ENCODE measurements at regions not wholly inside any gene's neighbourhood (a gene's known extent, or its start where the extent isn't known, plus 50 kb on each side); places are given as distances from the start of the nearest gene placed in this dataset.

- no peaks in the 10 kb centered on the region for H3K4me1 ChIP-seq (replicated peaks)
- H3K4me3 ChIP-seq, result no peak overlapping the region
- H3K36me3 ChIP-seq, result no peaks in the 10 kb centered on the region
- TF ChIP-seq CTCF (IDR thresholded peaks at IDR 0.05) (no peak), POLR2A (IDR thresholded peaks at IDR 0.05) (no peak), POLR2AphosphoS5 (IDR thresholded peaks at IDR 0.05) (peak; percentile 19)
- H3K27ac ChIP-seq, result no peak overlapping the region
- H3K9me3 ChIP-seq, result no peaks in the 10 kb centered on the region
- no peaks in the 10 kb centered on the region for H3K27me3 ChIP-seq (replicated peaks; ENCODE audit: insufficient read depth)
- DNase-seq (ENCODE audit: low spot score), result no peak
- 17% methylated on average over 2 of the region's 2 CpGs for WGBS
- intact Hi-C loops (cut with DNase I), result no loop called here
Measured at GRCh38 chr1:79373481-79374125, 367.1 kb upstream of the ADGRL4 start.

GRCh38 chr1:79371802-79372201 is 365.3 kb upstream of the ADGRL4 start:
- Histone ChIP-seq H3K9me3 (no peaks in the 10 kb centered on the region), H3K27me3 (replicated peaks; ENCODE audit: insufficient read depth) (no peaks in the 10 kb centered on the region), H3K27ac (no peak overlapping the region), H3K4me3 (no peak overlapping the region), H3K4me1 (replicated peaks) (no peaks in the 10 kb centered on the region), H3K36me3 (no peaks in the 10 kb centered on the region)
- intact Hi-C loops (cut with DNase I), result no loop called here
- WGBS, result 62% methylated on average over 1 of the region's 1 CpG
- TF ChIP-seq CTCF (IDR thresholded peaks at IDR 0.05), result no peak
- TF ChIP-seq POLR2AphosphoS5 (IDR thresholded peaks at IDR 0.05), result no peak
- no peak for TF ChIP-seq POLR2A (IDR thresholded peaks at IDR 0.05)
- no peak for DNase-seq (ENCODE audit: low spot score)

GRCh38 chr1:79369091-79369490 is 362.6 kb upstream of the ADGRL4 start:
- 74% methylated on average over 3 of the region's 3 CpGs for WGBS
- Histone ChIP-seq H3K36me3 (no peaks in the 10 kb centered on the region), H3K4me3 (no peak overlapping the region), H3K4me1 (replicated peaks) (no peaks in the 10 kb centered on the region), H3K9me3 (no peaks in the 10 kb centered on the region), H3K27me3 (replicated peaks; ENCODE audit: insufficient read depth) (no peaks in the 10 kb centered on the region), H3K27ac (no peak overlapping the region)
- TF ChIP-seq CTCF (IDR thresholded peaks at IDR 0.05), result no peak
- no peak for TF ChIP-seq POLR2AphosphoS5 (IDR thresholded peaks at IDR 0.05)
- no peak for TF ChIP-seq POLR2A (IDR thresholded peaks at IDR 0.05)
- DNase-seq (ENCODE audit: low spot score), result no peak
- intact Hi-C loops (cut with DNase I), result no loop called here

- Histone ChIP-seq H3K4me3 (no peak overlapping the region), H3K9me3 (no peaks in the 10 kb centered on the region), H3K4me1 (replicated peaks) (no peaks in the 10 kb centered on the region), H3K27ac (no peak overlapping the region), H3K27me3 (replicated peaks; ENCODE audit: insufficient read depth) (no peaks in the 10 kb centered on the region), H3K36me3 (no peaks in the 10 kb centered on the region)
- 67% methylated on average over 1 of the region's 1 CpG for WGBS
- TF ChIP-seq POLR2A (IDR thresholded peaks at IDR 0.05) (no peak), CTCF (IDR thresholded peaks at IDR 0.05) (no peak), POLR2AphosphoS5 (IDR thresholded peaks at IDR 0.05) (no peak)
- intact Hi-C loops (cut with DNase I), result no loop called here
- no peak for DNase-seq (ENCODE audit: low spot score)
Measured at GRCh38 chr1:79364896-79365295, 358.4 kb upstream of the ADGRL4 start.

- TF ChIP-seq POLR2A (IDR thresholded peaks at IDR 0.05) (no peak), POLR2AphosphoS5 (IDR thresholded peaks at IDR 0.05) (no peak), CTCF (IDR thresholded peaks at IDR 0.05) (no peak)
Measured at GRCh38 chr1:79363430-79363829, 356.9 kb upstream of the ADGRL4 start.

More at GRCh38 chr1:79363430-79363829, 356.9 kb upstream of the ADGRL4 start:
- H3K27ac ChIP-seq, result no peak overlapping the region
- no peak for DNase-seq (ENCODE audit: low spot score)
- H3K36me3 ChIP-seq, result no peaks in the 10 kb centered on the region
- intact Hi-C loops (cut with DNase I), result no loop called here
- no peaks in the 10 kb centered on the region for H3K4me1 ChIP-seq (replicated peaks)
- no peaks in the 10 kb centered on the region for H3K27me3 ChIP-seq (replicated peaks; ENCODE audit: insufficient read depth)
- H3K9me3 ChIP-seq, result no peaks in the 10 kb centered on the region
- no peak overlapping the region for H3K4me3 ChIP-seq

Measured in prostate gland (tissue), 2 donors.